Stimulated activated naive CD4-positive, alpha-beta T cell (primary cell): ENCODE measurements at regions not wholly inside any gene's neighbourhood (a gene's known extent, or its start where the extent isn't known, plus 50 kb on each side); places are given as distances from the start of the nearest gene placed in this dataset.

Source experiments
- DNase-seq, 6 experiments: peaks; one replicate each; lab custom pipeline; 2025; lab: John Stamatoyannopoulos, UW

GRCh38 chr15:70280781-70281180, 183.1 kb upstream of the TLE3 start:
- DNase-seq, result no peak

- no peak for DNase-seq
These were observed 181.4 kb upstream of the TLE3 start for GRCh38 chr15:70279096-70279495.

- DNase-seq, result no peak
These were observed 180.9 kb upstream of the TLE3 start for GRCh38 chr15:70278644-70279043.

- DNase-seq, result no peak
These were observed 179.8 kb upstream of the TLE3 start for GRCh38 chr15:70277556-70277955.

- DNase-seq, result no peak
These were observed 178.7 kb upstream of the TLE3 start for GRCh38 chr15:70276401-70276800.

- DNase-seq, result no peak
These were observed 177.9 kb upstream of the TLE3 start for GRCh38 chr15:70275461-70276138.

GRCh38 chr15:70274908-70275307, 177.2 kb upstream of the TLE3 start:
- DNase-seq, result no peak

- no peak for DNase-seq
These were observed 176.7 kb upstream of the TLE3 start for GRCh38 chr15:70274255-70274880.

- no peak for DNase-seq
These were observed 176.1 kb upstream of the TLE3 start for GRCh38 chr15:70273808-70274207.

GRCh38 chr15:70272565-70273355, 175.0 kb upstream of the TLE3 start:
- DNase-seq, result no peak

- DNase-seq, result no peak
These were observed 173.8 kb upstream of the TLE3 start for GRCh38 chr15:70271422-70272088.

- DNase-seq, result no peak
These were observed 173.0 kb upstream of the TLE3 start for GRCh38 chr15:70270752-70271111.

GRCh38 chr15:70269991-70270751, 172.5 kb upstream of the TLE3 start:
- DNase-seq, result peak in 2 of 6 experiments; percentile 10 to 49

GRCh38 chr15:70269311-70269911, 171.7 kb upstream of the TLE3 start:
- DNase-seq, result no peak

- DNase-seq, result no peak
These were observed 171.1 kb upstream of the TLE3 start for GRCh38 chr15:70268698-70269251.

- no peak for DNase-seq
These were observed 170.2 kb upstream of the TLE3 start for GRCh38 chr15:70267879-70268278.

- no peak for DNase-seq
These were observed 169.6 kb upstream of the TLE3 start for GRCh38 chr15:70267306-70267705.

GRCh38 chr15:70266412-70267121, 168.8 kb upstream of the TLE3 start:
- no peak for DNase-seq

GRCh38 chr15:70265986-70266385, 168.3 kb upstream of the TLE3 start:
- no peak for DNase-seq

GRCh38 chr15:70265466-70265978, 167.8 kb upstream of the TLE3 start:
- no peak for DNase-seq
